Epithelial cell of prostate (primary cell): ENCODE measurements at regions not wholly inside any gene's neighbourhood (a gene's known extent, or its start where the extent isn't known, plus 50 kb on each side); places are given as distances from the start of the nearest gene placed in this dataset.

Experiments used
- DNase-seq: peaks from one replicate; pipeline ENCODE4 v3.0.0-alpha.2; 2011; ENCODE audit warnings: low read depth, low spot score
- H3K27ac ChIP-seq: fragments of 450-650 bp; 2 replicates; pipeline ENCODE4 v1.5.1; 2017; ENCODE audit warnings: mild to moderate bottlenecking

DNA sequence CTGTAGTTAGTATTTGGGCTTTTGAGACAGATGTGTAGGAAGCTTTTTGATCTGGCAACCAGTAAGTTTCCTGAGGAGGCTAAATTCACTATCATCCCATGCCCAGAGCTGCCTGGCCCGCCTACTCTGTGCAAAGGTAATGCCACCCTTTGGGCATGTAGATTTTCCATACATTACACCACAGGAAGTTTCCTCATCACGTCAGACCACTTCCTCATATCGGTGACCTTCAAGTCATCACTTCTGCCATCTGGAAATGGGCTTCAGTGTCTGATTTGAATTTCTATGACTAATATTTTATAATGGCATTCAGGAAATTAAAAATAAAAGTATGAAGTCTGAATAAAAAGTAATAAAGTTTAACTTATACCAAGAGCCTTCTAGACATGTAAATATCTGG is 825.4 kb downstream of the DCDC2C start:
- no peak for DNase-seq
- no peak overlapping the region for H3K27ac ChIP-seq

GRCh38 chr2:4529738-4530137 is 826.4 kb downstream of the DCDC2C start:
- no peak for DNase-seq

GRCh38 chr2:4530231-4530630 is 826.9 kb downstream of the DCDC2C start:
- no peak for DNase-seq
- H3K27ac ChIP-seq = no peak overlapping the region

More at GRCh38 chr2:4529738-4530137, 826.4 kb downstream of the DCDC2C start:
- H3K27ac ChIP-seq = no peak overlapping the region

GRCh38 chr2:4533806-4534205 is 830.4 kb downstream of the DCDC2C start:
- H3K27ac ChIP-seq = no peak overlapping the region
- DNase-seq = no peak

DNA sequence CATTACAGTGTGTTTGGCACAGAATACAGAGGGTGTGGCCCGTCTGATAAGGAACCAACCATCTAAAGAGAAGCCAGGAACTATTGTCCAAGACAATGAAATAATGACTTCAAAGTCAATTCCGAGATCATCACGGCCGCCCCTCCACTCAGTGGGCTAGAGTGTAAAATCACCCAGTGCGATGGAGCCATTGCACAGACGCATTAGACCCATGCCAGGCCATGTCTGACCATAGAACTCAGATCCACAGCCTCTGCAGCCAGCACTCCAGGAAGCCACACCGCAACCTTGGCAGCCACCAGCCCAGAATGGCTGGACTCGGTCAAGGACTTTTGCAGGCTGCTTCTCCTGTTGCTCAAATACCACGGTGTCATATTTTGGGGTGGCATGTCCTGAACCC is 835.7 kb downstream of the DCDC2C start:
- H3K27ac ChIP-seq = no peak overlapping the region
- DNase-seq = no peak

GRCh38 chr2:4549666-4550210 is 846.4 kb downstream of the DCDC2C start:
- H3K27ac ChIP-seq = no peak overlapping the region
- no peak for DNase-seq

DNA sequence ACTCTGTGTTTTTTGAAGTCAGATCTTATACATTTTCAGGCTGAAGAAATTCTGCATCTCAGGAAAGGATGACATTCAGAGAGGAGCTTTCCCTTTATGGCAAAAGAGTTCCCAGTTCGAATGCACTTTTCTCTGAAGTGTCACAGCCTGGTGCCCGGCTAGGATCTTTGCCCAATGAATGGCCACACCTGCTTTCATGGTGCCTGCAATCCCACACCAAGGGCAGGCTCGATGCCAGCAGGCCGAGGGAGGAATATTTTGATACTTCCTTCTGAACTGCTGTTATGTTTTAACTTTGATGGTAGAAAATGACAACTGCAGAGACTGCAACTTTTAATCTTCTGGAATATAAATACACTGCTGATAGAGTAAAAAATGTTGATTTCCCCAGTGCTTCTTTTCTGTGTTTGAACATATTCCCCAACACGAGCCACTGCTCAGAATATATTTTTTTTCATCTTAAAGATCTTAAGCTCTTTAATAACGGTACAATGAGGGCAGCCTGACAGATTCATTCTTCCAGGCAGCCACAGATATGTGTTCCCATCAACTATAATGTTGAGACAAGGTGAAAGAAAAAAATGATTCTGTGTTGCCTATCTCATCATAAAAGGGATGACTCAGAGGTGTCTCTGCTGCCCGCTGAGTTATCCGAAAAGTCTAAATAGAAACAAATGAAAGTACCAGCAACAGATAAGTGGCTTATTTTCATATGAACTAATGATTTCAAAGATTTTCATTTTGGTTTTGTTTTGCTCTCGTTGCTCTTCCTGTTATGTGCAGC is 848.5 kb downstream of the DCDC2C start:
- H3K27ac ChIP-seq = no peak overlapping the region
- no peak for DNase-seq

DNA sequence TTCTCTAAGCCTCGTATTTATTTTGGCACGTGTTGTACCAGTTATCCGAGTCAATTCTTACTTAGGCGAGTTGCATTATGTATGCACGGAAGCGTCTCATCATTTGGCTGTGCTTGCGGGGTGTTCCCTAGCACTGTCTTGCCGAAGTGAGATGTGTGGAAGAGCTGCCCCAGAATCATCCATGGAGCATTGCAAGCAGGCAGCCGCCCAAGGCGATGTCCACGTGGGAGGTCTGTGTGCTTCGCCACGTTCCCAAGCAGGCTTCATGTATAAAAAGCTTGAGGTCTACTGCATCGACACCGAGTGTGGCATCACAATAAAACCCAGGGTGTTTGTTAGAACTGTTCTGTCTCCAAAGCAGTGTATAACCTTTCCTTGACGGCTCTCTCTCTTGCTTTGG is 849.9 kb downstream of the DCDC2C start:
- DNase-seq = no peak
- H3K27ac ChIP-seq = no peak overlapping the region

DNA sequence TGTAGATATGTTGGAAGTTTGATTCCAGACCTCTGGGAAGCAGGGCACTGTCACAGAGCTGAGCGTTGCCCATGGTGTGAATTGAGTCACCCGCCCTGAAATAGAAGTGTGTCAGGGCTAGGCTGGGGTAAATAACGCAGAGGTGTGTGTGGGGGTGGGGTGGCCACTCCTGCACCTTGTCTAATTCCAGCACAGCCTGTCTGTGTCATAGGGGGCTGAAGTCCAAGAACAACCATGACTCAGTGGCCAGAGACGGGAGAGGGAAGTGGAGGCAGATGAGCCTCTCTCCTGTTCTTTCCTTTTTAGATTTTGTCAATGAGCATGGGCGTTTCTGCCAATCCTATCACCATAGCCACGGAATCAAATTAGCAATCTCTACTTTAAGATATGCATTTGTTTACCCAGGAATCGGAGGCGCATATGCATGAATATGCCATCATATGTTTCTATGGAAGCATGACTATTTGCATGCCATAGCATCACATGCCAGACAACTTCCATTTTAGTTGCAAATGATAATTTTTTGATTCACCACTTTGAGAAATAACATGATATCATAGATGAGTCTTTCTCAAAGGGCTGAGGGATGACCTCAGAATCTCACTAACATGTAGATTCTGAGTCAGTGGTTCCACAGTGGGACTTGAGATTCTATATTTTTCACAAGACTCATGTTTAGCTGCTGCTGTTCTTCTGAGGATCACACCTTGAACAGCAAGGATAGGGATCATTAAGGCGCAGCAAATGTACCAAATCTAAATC is 852.9 kb downstream of the DCDC2C start:
- H3K27ac ChIP-seq = no peak overlapping the region
- no peak for DNase-seq

- no peak overlapping the region for H3K27ac ChIP-seq
- no peak for DNase-seq
Observed at GRCh38 chr2:4561196-4561595, 857.8 kb downstream of the DCDC2C start.

GRCh38 chr2:4576075-4576474 is 872.7 kb downstream of the DCDC2C start:
- no peak for DNase-seq
- no peak overlapping the region for H3K27ac ChIP-seq

DNA sequence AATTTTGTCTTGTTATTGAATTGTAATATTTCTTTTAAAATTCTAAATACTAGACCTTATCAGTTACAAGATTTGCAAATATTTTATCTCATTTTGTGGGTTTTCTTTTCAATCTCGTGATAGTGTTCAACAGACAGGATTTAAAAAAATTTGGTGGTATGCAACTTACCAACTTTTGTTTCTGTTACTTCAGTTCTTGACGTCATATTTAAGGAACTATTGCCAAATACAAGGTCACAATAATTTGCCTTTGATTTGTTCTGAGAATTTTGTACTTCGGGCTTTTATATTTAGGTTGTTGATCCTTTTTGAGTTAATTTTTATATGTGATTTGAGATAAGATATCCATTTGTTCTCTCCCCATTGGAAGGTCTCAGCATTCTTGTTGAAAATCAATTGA is 876.6 kb downstream of the DCDC2C start:
- H3K27ac ChIP-seq = no peak overlapping the region
- no peak for DNase-seq

- H3K27ac ChIP-seq = no peak overlapping the region
- DNase-seq = no peak
Observed at GRCh38 chr2:4585057-4585635, 881.8 kb downstream of the DCDC2C start.

GRCh38 chr2:4588606-4589005 is 885.2 kb downstream of the DCDC2C start:
- no peak overlapping the region for H3K27ac ChIP-seq
- DNase-seq = no peak

GRCh38 chr2:4591261-4591660 is 887.9 kb downstream of the DCDC2C start:
- H3K27ac ChIP-seq = no peak overlapping the region
- DNase-seq = no peak

GRCh38 chr2:4597400-4597799 is 894.0 kb downstream of the DCDC2C start:
- H3K27ac ChIP-seq = no peak overlapping the region
- DNase-seq = no peak

DNA sequence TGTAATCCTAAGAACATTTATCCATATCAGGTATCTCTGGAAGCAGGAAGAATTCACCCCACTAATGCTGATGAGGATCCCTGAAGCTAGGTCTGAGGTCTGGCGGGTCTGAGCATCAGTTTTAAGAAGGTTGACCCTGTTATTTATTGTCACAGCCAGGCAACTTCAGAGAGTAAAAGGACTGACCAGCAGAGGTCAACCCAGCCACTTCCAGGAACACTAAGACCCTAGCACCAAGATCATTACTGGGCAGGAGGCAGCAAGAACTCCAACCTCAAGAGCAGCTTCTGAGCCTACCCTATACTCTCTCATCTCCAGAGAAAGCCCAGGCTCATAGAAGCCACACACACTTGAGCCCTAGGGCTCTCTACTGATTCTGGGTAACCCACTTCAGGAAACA is 901.4 kb downstream of the DCDC2C start:
- H3K27ac ChIP-seq = no peak overlapping the region
- DNase-seq = no peak

DNA sequence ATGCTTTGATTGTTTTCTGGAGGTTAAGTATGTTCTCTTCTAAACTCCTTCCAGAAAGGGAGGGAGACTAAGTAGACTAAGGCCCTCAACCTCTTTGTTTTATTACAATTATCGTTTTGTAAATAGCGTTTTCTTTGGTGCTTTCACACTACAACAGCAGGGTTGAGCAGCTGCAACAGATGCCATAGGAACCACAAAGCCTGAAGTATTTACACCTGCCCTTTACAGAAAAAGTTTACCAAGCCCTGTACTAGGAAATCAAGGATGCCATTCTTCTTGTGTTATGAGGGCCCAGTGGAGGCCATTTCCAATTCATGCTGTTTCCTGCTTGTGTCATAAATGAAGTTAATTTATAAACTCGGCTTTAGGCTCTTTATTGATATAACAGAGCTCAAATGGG is 914.8 kb downstream of the DCDC2C start:
- H3K27ac ChIP-seq = no peak overlapping the region
- DNase-seq = no peak

DNA sequence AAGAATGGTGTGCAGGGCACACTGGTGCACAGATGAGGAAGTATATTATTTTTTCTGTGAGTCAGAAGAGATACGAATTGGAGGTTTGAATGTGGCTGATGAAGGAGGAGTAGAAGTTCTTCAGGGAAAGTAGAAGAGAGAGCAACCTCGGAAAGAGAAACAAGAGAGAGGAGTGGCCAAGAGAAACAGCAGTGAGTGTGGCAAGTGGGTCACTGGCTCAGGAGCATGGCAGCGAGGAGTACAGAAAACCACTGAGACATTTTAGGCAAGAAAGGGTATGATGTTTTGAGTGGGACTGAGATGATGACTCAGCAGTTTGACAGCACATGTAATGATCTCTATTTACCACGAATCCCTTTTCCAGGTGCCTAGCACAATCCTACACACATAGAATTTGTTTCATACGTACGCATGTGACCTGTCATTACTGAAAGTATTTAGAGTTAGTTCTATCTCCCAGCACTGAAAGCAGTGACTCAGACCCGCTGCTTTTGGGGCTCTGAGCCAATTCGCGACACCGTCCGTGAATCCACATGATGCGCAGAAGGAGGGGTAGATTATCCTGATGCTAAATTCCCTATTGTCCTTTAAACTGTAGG is 915.4 kb downstream of the DCDC2C start:
- DNase-seq = no peak
- H3K27ac ChIP-seq = no peak overlapping the region

- DNase-seq = no peak
- H3K27ac ChIP-seq = no peak overlapping the region
Observed at GRCh38 chr2:4628998-4629501, 925.7 kb downstream of the DCDC2C start.

DNA sequence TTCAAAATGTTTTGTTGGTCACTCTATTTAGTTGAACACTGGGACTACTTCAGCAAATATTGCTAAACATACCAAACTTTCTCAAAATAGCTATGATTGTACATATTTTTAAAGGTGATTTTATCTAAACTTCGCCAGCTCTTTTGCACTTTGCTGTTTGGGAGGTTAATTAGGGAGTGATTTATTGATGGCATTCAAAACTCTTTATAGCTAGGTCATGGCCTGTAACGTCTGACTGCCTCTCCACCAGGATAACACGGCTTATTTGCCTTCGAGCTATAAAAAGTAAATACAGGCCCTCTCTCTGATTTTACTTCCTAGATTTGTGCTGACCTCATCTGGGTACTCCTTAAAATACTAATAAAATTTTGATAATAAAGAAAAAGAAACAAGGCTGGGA is 931.9 kb downstream of the DCDC2C start:
- no peak for DNase-seq
- H3K27ac ChIP-seq = no peak overlapping the region
